ENCODE measurements at regions not wholly inside any gene's neighbourhood (a gene's known extent, or its start where the extent isn't known, plus 50 kb on each side); places are given as distances from the start of the nearest gene placed in this dataset.
A peak's percentile ranks its signal among the peaks of the same experiment; 100 is the strongest.

GRCh38 chr14:76943072-76943471, 85.4 kb downstream of the IRF2BPL start:
- Mint-ChIP-seq H3K36me3 (no peaks in the 10 kb centered on the region), H3K4me1 (peaks cover 32% of the 10 kb centered on the region), H3K27me3 (peaks cover 4% of the 10 kb centered on the region), H3K9me3 (no peaks in the 10 kb centered on the region), H3K27ac (peak overlapping the region; percentile 11), H3K4me3 (no peak overlapping the region)
- CTCF ChIA-PET = interaction anchor here (0.8 to 2.8 kb wide), 12 partner anchors 10 to 127 kb away, joined by 3 to 31 read pairs (median 4); no protein-coding TSS in a partner anchor
- no peak for DNase-seq

- no peak for DNase-seq
- Mint-ChIP-seq H3K36me3 (no peaks in the 10 kb centered on the region), H3K27me3 (peaks cover 4% of the 10 kb centered on the region), H3K4me1 (peaks cover 23% of the 10 kb centered on the region), H3K9me3 (no peaks in the 10 kb centered on the region), H3K4me3 (no peak overlapping the region), H3K27ac (no peak overlapping the region)
- CTCF ChIA-PET = interaction anchor here (0.9 to 2.8 kb wide), 12 partner anchors 9 to 128 kb away, joined by 3 to 31 read pairs (median 4); no protein-coding TSS in a partner anchor
Observed at GRCh38 chr14:76941946-76942805, 86.3 kb downstream of the IRF2BPL start.

- DNase-seq = no peak
- Mint-ChIP-seq H3K4me3 (no peak overlapping the region), H3K27ac (no peak overlapping the region), H3K9me3 (no peaks in the 10 kb centered on the region), H3K27me3 (peaks cover 4% of the 10 kb centered on the region), H3K4me1 (peaks cover 17% of the 10 kb centered on the region), H3K36me3 (no peaks in the 10 kb centered on the region)
- CTCF ChIA-PET = interaction anchor here (1.1 to 2.8 kb wide), 7 partner anchors 12 to 80 kb away, joined by 4 to 31 read pairs (median 7); no protein-coding TSS in a partner anchor
Observed at GRCh38 chr14:76941544-76941943, 87.0 kb downstream of the IRF2BPL start.

DNA sequence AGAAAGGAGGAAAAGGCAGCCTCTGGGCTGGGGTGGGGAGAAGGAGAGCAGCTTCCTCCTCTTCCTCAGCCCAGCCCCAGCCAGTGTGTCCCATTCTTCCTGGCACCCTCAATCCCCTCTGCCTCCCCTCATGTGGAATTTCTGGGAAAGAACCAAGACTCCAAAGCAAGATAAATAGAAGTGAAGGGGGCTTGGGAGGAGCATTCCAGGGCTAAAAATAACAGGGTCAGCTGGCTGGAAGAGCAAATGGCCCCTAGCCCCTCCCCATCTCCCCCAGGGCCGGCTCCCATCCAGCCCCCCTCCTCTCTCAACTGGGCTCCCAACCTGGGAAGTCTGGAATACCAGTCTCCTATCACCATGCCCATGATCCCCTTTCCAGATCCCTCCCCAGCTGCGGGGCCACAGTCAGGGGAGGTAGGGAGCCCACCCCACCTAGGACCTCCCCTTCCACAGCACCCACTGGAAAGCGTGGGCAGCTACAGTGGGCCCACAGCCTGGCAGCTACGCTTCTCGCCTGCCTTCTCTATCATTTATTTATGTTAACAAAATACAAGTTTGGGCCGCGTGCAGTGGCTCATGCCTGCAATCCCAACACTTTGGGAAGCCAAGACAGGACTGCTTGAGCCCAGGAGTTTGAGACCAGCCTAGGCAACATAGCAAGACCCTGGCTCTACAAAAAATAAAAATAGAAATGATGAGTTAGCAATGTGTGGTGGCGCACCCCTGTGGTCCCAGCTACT, 88.3 kb downstream of the IRF2BPL start:
- Mint-ChIP-seq H3K27me3 (peaks cover 13% of the 10 kb centered on the region), H3K9me3 (no peaks in the 10 kb centered on the region)
- CTCF ChIA-PET = interaction anchor here (1.0 to 5.8 kb wide), 2 partner anchors 27 to 113 kb away, joined by 3 to 28 read pairs; no protein-coding TSS in a partner anchor

DNA sequence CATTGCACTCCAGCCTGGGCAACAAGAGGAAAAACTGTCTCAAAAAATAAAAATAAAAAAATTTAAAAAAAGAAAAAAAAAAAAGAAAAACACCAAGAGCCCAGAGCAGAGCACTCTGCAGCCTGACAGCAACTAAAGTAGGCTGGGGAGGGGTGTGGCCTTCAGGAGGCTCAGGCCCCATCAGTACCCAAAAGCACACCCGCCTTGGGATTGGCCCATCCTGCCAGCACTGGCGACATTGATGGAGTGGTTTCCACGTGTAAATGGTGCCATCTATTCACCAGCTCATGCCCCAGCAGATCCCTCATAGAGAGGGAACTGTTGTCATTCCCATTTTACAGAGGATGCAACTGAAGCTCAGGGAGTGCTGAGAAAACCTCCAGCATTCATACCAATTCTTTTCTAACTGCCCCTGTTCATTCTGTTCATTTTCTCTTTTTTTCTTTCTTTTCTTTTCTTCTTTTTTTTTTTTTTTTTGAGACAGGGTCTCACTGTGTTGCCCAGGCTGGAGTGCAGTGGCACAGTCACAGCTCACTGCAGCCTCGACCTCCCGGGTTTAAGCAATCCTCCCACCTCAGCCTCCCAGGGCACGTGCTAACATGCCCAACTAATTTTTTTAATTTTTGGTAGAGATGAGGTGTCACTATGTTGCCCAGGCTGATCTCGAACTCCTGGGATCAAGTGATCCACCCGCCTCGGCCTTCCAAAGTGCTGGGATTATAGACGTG, 89.3 kb downstream of the IRF2BPL start:
- H3K4me3 Mint-ChIP-seq = no peak overlapping the region
- no peak for DNase-seq
- no peak overlapping the region for H3K27ac Mint-ChIP-seq
- H3K36me3 Mint-ChIP-seq = no peaks in the 10 kb centered on the region
- H3K9me3 Mint-ChIP-seq = no peaks in the 10 kb centered on the region
- CTCF ChIA-PET = interaction anchor here (1.0 to 5.8 kb wide), 2 partner anchors 26 to 114 kb away, joined by 3 to 28 read pairs; no protein-coding TSS in a partner anchor
- H3K4me1 Mint-ChIP-seq = peaks cover 21% of the 10 kb centered on the region
- H3K27me3 Mint-ChIP-seq = peaks cover 17% of the 10 kb centered on the region

More for the DNA sequence above, 88.3 kb downstream of the IRF2BPL start:
- no peak for DNase-seq
- Mint-ChIP-seq H3K27ac (no peak overlapping the region), H3K36me3 (no peaks in the 10 kb centered on the region), H3K4me1 (peaks cover 15% of the 10 kb centered on the region), H3K4me3 (no peak overlapping the region)

GRCh38 chr14:76938092-76938500, 90.4 kb downstream of the IRF2BPL start:
- CTCF ChIA-PET = interaction anchor here (5.8 kb wide), 1 partner anchor 25 kb away, joined by 28 read pairs; no protein-coding TSS in a partner anchor
- H3K27me3 Mint-ChIP-seq = peaks cover 21% of the 10 kb centered on the region
- no peak overlapping the region for H3K27ac Mint-ChIP-seq
- peaks cover 26% of the 10 kb centered on the region for H3K4me1 Mint-ChIP-seq
- DNase-seq = no peak
- H3K36me3 Mint-ChIP-seq = no peaks in the 10 kb centered on the region
- no peak overlapping the region for H3K4me3 Mint-ChIP-seq
- H3K9me3 Mint-ChIP-seq = no peaks in the 10 kb centered on the region

DNA sequence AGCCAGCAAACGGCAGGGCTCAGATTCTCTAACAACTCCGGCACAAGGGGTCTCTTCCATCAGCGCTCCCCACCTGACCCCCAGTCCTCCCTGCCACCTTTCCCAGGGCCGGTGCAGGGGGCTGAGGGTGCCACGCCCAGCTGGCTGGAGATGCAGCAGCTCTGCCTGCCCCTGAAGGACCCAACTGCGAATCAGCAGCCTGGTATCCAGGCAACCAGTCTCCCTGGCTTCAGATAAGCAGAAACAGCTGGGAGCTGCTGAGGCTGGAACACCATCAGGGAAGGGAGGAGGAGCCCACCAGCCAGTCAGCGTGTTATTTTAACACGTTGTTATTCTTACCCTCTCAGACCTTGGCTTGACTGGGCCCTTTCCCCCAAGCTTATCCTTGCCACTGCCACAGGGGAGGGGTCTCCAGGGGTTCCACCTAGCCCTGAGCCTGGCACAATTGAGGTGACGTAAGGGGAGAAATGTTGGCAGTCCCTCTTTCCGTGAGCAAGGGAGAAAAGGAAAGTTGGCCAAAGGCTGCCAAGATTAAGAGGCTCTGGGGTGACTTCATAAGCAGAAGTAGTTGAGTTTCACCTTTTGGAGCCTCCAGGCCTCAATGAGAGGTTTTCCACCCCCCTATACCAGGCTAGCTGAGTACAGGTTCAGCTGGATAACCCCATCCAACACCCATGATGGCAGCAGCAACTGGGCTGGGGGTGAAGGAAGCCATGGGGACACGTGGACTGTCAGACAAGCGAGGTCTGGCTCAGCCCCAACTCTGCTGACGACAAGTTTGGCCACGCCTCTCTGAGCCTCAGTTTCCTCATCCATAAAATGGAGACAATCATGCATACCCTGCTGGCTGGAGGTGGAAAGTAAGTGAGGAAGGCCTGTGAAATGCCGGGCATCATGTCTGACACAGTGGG, 91.1 kb downstream of the IRF2BPL start:
- no peak for DNase-seq
- no peak overlapping the region for H3K4me3 Mint-ChIP-seq
- no peaks in the 10 kb centered on the region for H3K9me3 Mint-ChIP-seq
- no peaks in the 10 kb centered on the region for H3K36me3 Mint-ChIP-seq
- H3K27me3 Mint-ChIP-seq = peaks cover 21% of the 10 kb centered on the region
- H3K27ac Mint-ChIP-seq = no peak overlapping the region
- H3K4me1 Mint-ChIP-seq = peaks cover 25% of the 10 kb centered on the region
- CTCF ChIA-PET = interaction anchor here (1.4 to 5.8 kb wide), 4 partner anchors 18 to 133 kb away, joined by 3 to 28 read pairs (median 8); no protein-coding TSS in a partner anchor

DNA sequence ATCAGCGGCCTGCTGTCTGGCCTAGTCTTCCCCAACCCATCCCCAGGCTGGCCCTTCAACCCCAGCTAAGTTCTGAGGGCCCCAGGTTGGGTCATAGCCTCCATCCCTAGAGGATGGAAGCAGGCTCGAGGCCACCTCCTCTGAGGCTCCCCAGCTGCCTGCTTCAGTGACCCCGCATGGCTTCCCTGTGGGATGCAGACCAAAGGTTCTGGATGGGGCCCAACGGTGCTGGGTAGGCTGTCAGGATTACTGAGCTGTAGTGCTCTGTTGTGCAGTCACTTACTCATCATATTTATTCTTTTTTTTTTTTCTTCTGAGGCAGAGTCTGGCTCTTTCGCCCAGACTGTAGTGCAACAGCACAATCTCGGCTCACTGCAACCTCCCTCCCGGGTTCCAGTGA, 92.0 kb downstream of the IRF2BPL start:
- CTCF ChIA-PET = interaction anchor here (1.4 to 5.8 kb wide), 4 partner anchors 17 to 134 kb away, joined by 3 to 28 read pairs (median 8); no protein-coding TSS in a partner anchor
- H3K36me3 Mint-ChIP-seq = no peaks in the 10 kb centered on the region

DNA sequence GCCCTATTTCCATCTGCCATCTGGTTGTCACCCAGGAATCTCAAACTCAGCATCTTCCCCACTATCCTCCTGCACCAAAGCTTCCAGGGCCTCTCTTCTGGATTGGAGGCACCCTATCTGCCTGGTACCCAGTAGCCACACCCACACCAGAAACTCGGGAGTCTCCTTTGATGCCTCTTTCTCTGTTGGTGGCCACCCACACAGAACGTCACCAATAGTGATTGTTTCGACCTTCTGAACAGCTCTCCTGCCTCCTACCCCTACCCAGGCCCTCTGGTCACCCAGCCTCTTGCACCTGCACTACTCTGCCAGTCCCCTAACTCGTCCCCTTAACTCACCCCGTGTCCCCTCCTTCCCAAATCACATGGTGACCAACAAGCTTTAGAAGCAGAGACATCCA, 95.0 kb downstream of the IRF2BPL start:
- H3K9me3 Mint-ChIP-seq = no peaks in the 10 kb centered on the region
- H3K27me3 Mint-ChIP-seq = peaks cover 17% of the 10 kb centered on the region
- DNase-seq = no peak
- H3K4me1 Mint-ChIP-seq = peaks cover 54% of the 10 kb centered on the region
- no peak overlapping the region for H3K4me3 Mint-ChIP-seq
- CTCF ChIA-PET = interaction anchor here (1.1 to 2.4 kb wide), 2 partner anchors 9 kb away, joined by 3 to 4 read pairs; no protein-coding TSS in a partner anchor
- H3K27ac Mint-ChIP-seq = no peak overlapping the region
- H3K36me3 Mint-ChIP-seq = no peaks in the 10 kb centered on the region

More for the DNA sequence above, 92.0 kb downstream of the IRF2BPL start:
- peaks cover 28% of the 10 kb centered on the region for H3K4me1 Mint-ChIP-seq
- H3K27me3 Mint-ChIP-seq = peaks cover 21% of the 10 kb centered on the region
- no peak for DNase-seq
- H3K4me3 Mint-ChIP-seq = no peak overlapping the region
- H3K9me3 Mint-ChIP-seq = no peaks in the 10 kb centered on the region
- no peak overlapping the region for H3K27ac Mint-ChIP-seq

- CTCF ChIA-PET = interaction anchor here (0.9 to 3.2 kb wide), 5 partner anchors 8 to 16 kb away, joined by 3 to 17 read pairs (median 3); no protein-coding TSS in a partner anchor
- no peak for DNase-seq
- Mint-ChIP-seq H3K27ac (peak overlapping the region; percentile 71), H3K9me3 (no peaks in the 10 kb centered on the region), H3K36me3 (no peaks in the 10 kb centered on the region), H3K4me1 (peaks cover 71% of the 10 kb centered on the region), H3K27me3 (peaks cover 17% of the 10 kb centered on the region), H3K4me3 (no peak overlapping the region)
Observed at GRCh38 chr14:76931631-76932402, 96.7 kb downstream of the IRF2BPL start.

DNA sequence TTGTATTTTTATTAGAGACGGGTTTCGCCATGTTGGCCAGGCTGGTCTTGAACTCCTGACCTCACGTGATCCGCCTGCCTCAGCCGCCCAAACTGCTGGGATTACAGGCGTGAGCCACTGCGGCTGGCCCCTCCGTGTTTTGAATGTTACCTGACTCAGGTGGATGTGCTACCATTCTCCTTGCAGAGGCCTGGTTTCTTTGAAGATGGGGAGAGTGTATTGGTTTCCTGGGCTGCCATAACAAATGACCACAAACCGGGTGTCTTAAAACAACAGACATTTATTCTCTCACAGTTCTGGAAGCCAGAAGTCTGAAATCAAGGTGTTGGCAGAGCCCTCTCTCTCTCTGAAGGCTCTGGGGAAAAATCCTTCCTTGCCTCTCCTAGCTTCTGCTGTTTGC, 98.0 kb downstream of the IRF2BPL start:
- H3K27ac Mint-ChIP-seq = peak overlapping the region; percentile 91

GRCh38 chr14:76929927-76930326, 98.6 kb downstream of the IRF2BPL start:
- peaks cover 88% of the 10 kb centered on the region for H3K4me1 Mint-ChIP-seq
- peak; percentile 88 for DNase-seq
- H3K27me3 Mint-ChIP-seq = peaks cover 5% of the 10 kb centered on the region
- no peaks in the 10 kb centered on the region for H3K36me3 Mint-ChIP-seq
- CTCF ChIA-PET = interaction anchor here (0.7 to 3.2 kb wide), 15 partner anchors 10 to 141 kb away, joined by 3 to 17 read pairs (median 5); no protein-coding TSS in a partner anchor
- no peaks in the 10 kb centered on the region for H3K9me3 Mint-ChIP-seq
- H3K4me3 Mint-ChIP-seq = peak overlapping the region; percentile 21
- H3K27ac Mint-ChIP-seq = peak overlapping the region; percentile 91

More for the DNA sequence above, 98.0 kb downstream of the IRF2BPL start:
- CTCF ChIA-PET = interaction anchor here (0.8 to 3.2 kb wide), 13 partner anchors 10 to 140 kb away, joined by 3 to 17 read pairs (median 5); no protein-coding TSS in a partner anchor
- DNase-seq = peak; percentile 38
- H3K9me3 Mint-ChIP-seq = no peaks in the 10 kb centered on the region
- H3K4me3 Mint-ChIP-seq = peak overlapping the region; percentile 9
- H3K4me1 Mint-ChIP-seq = peaks cover 83% of the 10 kb centered on the region
- H3K36me3 Mint-ChIP-seq = no peaks in the 10 kb centered on the region
- peaks cover 9% of the 10 kb centered on the region for H3K27me3 Mint-ChIP-seq
